HEK293 (cell line): ENCODE measurements at regions not wholly inside any gene's neighbourhood (a gene's known extent, or its start where the extent isn't known, plus 50 kb on each side); places are given as distances from the start of the nearest gene placed in this dataset.
"Not testable (repeated sequence)": the region's sequence is repeated elsewhere in the genome, so short reads cannot be mapped to it uniquely, and the experiment has no call there.

Experiments used
- ZNF121 ChIP-seq: fragments of 450-650 bp; formaldehyde crosslinking; IDR thresholded peaks from 2 replicates; pipeline ENCODE4 v1.5.1; 2016; ENCODE audit warnings: missing biosample characterization, missing genetic modification characterization
- ZNF670 ChIP-seq: fragments of 450-650 bp; formaldehyde crosslinking; IDR thresholded peaks from 2 replicates; pipeline ENCODE4 v1.5.1; 2016; ENCODE audit warnings: missing biosample characterization, missing genetic modification characterization, low read depth
- TF ChIP-seq, protein P1 (sequence below): fragments of 450-650 bp; formaldehyde crosslinking; IDR thresholded peaks from 2 replicates; pipeline ENCODE4 v1.5.1; 2016; ENCODE audit warnings: missing biosample characterization, missing genetic modification characterization
- TF ChIP-seq, protein P2 (sequence below): fragments of 450-650 bp; formaldehyde crosslinking; IDR thresholded peaks from 2 replicates; pipeline ENCODE4 v1.5.1; 2016; ENCODE audit warnings: missing biosample characterization, missing genetic modification characterization

DNA sequence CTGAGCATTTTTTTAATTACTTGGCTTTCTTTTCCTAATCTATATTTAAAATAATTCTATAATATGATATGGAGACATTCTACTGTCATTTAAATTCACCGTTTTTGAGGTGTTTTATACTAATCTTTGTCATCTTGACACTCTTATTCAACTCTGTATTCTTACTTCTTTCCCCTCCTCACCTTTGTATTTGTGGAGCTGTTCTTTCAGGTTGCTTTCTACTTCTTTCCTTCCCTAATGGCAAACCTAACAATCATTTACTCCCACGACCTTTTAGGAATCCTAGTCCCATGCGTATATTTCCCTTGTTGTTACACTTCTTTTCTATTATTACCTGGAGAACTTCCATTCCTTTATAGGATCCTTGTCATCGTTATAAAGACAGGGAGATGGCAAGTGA lies 271.8 kb downstream of the TP53TG3F start:
- TF ChIP-seq, protein P1, sequence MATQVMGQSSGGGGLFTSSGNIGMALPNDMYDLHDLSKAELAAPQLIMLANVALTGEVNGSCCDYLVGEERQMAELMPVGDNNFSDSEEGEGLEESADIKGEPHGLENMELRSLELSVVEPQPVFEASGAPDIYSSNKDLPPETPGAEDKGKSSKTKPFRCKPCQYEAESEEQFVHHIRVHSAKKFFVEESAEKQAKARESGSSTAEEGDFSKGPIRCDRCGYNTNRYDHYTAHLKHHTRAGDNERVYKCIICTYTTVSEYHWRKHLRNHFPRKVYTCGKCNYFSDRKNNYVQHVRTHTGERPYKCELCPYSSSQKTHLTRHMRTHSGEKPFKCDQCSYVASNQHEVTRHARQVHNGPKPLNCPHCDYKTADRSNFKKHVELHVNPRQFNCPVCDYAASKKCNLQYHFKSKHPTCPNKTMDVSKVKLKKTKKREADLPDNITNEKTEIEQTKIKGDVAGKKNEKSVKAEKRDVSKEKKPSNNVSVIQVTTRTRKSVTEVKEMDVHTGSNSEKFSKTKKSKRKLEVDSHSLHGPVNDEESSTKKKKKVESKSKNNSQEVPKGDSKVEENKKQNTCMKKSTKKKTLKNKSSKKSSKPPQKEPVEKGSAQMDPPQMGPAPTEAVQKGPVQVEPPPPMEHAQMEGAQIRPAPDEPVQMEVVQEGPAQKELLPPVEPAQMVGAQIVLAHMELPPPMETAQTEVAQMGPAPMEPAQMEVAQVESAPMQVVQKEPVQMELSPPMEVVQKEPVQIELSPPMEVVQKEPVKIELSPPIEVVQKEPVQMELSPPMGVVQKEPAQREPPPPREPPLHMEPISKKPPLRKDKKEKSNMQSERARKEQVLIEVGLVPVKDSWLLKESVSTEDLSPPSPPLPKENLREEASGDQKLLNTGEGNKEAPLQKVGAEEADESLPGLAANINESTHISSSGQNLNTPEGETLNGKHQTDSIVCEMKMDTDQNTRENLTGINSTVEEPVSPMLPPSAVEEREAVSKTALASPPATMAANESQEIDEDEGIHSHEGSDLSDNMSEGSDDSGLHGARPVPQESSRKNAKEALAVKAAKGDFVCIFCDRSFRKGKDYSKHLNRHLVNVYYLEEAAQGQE (tag by site-specific recombination) = not testable (repeated sequence)
- TF ChIP-seq, protein P2, sequence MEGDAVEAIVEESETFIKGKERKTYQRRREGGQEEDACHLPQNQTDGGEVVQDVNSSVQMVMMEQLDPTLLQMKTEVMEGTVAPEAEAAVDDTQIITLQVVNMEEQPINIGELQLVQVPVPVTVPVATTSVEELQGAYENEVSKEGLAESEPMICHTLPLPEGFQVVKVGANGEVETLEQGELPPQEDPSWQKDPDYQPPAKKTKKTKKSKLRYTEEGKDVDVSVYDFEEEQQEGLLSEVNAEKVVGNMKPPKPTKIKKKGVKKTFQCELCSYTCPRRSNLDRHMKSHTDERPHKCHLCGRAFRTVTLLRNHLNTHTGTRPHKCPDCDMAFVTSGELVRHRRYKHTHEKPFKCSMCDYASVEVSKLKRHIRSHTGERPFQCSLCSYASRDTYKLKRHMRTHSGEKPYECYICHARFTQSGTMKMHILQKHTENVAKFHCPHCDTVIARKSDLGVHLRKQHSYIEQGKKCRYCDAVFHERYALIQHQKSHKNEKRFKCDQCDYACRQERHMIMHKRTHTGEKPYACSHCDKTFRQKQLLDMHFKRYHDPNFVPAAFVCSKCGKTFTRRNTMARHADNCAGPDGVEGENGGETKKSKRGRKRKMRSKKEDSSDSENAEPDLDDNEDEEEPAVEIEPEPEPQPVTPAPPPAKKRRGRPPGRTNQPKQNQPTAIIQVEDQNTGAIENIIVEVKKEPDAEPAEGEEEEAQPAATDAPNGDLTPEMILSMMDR (tag by site-specific recombination) = not testable (repeated sequence)
- TF ChIP-seq ZNF670, ZNF121 (tag by site-specific recombination): not testable (repeated sequence)
